ENCODE measurements at regions not wholly inside any gene's neighbourhood (a gene's known extent, or its start where the extent isn't known, plus 50 kb on each side); places are given as distances from the start of the nearest gene placed in this dataset.

GRCh38 chrX:25151749-25152148 lies 136.0 kb upstream of the ARX start:
- 83 to 94% methylated on average over 2 of the region's 2 CpGs for WGBS, 2 donors
- H3K27me3 ChIP-seq (ENCODE audit: control insufficient read depth in 1 of 2, insufficient read depth in 2 of 2, low read length in 1 of 2): no peaks in the 10 kb centered on the region
- H3K9me3 ChIP-seq (ENCODE audit: control insufficient read depth, low read length): no peaks in the 10 kb centered on the region
- H3K27ac ChIP-seq (ENCODE audit: low read depth in 1 of 2, low read length in 2 of 2): no peak overlapping the region
- DNase-seq (no peak), ATAC-seq (ENCODE audit: low FRiP score) (no peak)
- H3K36me3 ChIP-seq (ENCODE audit: control insufficient read depth in 1 of 2, insufficient read depth in 2 of 2, low read length in 1 of 2): no peaks in the 10 kb centered on the region
- intact Hi-C loops (cut with DNase I): loop anchor here in 1 of 2 donors (2.0 kb wide), 1 partner anchor 325 kb away; no protein-coding TSS in a partner anchor
- H3K4me3 ChIP-seq (ENCODE audit: low read length in 2 of 2): no peak overlapping the region
- no peaks in the 10 kb centered on the region for H3K4me1 ChIP-seq (ENCODE audit: control insufficient read depth in 1 of 2, insufficient read depth in 2 of 2, low read length in 2 of 2)

GRCh38 chrX:25144043-25144940 lies 128.5 kb upstream of the ARX start:
- Histone ChIP-seq H3K4me1 (ENCODE audit: control insufficient read depth in 1 of 2, insufficient read depth in 2 of 2, low read length in 2 of 2) (no peaks in the 10 kb centered on the region), H3K36me3 (ENCODE audit: control insufficient read depth in 1 of 2, insufficient read depth in 2 of 2, low read length in 1 of 2) (no peaks in the 10 kb centered on the region), H3K27me3 (ENCODE audit: control insufficient read depth in 1 of 2, insufficient read depth in 2 of 2, low read length in 1 of 2) (no peaks in the 10 kb centered on the region), H3K9me3 (ENCODE audit: control insufficient read depth, low read length) (no peaks in the 10 kb centered on the region), H3K4me3 (ENCODE audit: low read length in 2 of 2) (peak overlapping the region; percentile 4 to 11), H3K27ac (ENCODE audit: low read depth in 1 of 2, low read length in 2 of 2) (no peak overlapping the region)
- peak; percentile 73 to 80 for DNase-seq
- intact Hi-C loops (cut with DNase I): loop anchor here (5.0 to 10.0 kb wide), 3 partner anchors 307 to 769 kb away; no protein-coding TSS in a partner anchor
- ATAC-seq (ENCODE audit: low FRiP score): peak; percentile 63
- 6 to 18% methylated on average over 19 of the region's 19 CpGs for WGBS, 2 donors

- 64 to 75% methylated on average over 8 of the region's 8 CpGs for WGBS, 2 donors
- Histone ChIP-seq H3K27ac (ENCODE audit: low read depth in 1 of 2, low read length in 2 of 2) (no peak overlapping the region), H3K9me3 (ENCODE audit: control insufficient read depth, low read length) (no peaks in the 10 kb centered on the region), H3K4me1 (ENCODE audit: control insufficient read depth in 1 of 2, insufficient read depth in 2 of 2, low read length in 2 of 2) (no peaks in the 10 kb centered on the region), H3K4me3 (ENCODE audit: low read length in 2 of 2) (peak overlapping the region in 1 of 2 donors; percentile 4), H3K27me3 (ENCODE audit: control insufficient read depth in 1 of 2, insufficient read depth in 2 of 2, low read length in 1 of 2) (no peaks in the 10 kb centered on the region), H3K36me3 (ENCODE audit: control insufficient read depth in 1 of 2, insufficient read depth in 2 of 2, low read length in 1 of 2) (no peaks in the 10 kb centered on the region)
- DNase-seq (no peak), ATAC-seq (ENCODE audit: low FRiP score) (no peak)
- intact Hi-C loops (cut with DNase I): loop anchor here (5.0 to 10.0 kb wide), 3 partner anchors 306 to 769 kb away; no protein-coding TSS in a partner anchor
Measured at GRCh38 chrX:25143596-25143995, 127.8 kb upstream of the ARX start.

GRCh38 chrX:25141684-25142083 lies 125.9 kb upstream of the ARX start:
- DNase-seq: no peak
- Histone ChIP-seq H3K27ac (ENCODE audit: low read depth in 1 of 2, low read length in 2 of 2) (no peak overlapping the region), H3K4me3 (ENCODE audit: low read length in 2 of 2) (no peak overlapping the region), H3K36me3 (ENCODE audit: control insufficient read depth in 1 of 2, insufficient read depth in 2 of 2, low read length in 1 of 2) (no peaks in the 10 kb centered on the region), H3K9me3 (ENCODE audit: control insufficient read depth, low read length) (no peaks in the 10 kb centered on the region), H3K27me3 (ENCODE audit: control insufficient read depth in 1 of 2, insufficient read depth in 2 of 2, low read length in 1 of 2) (no peaks in the 10 kb centered on the region), H3K4me1 (ENCODE audit: control insufficient read depth in 1 of 2, insufficient read depth in 2 of 2, low read length in 2 of 2) (no peaks in the 10 kb centered on the region)
- intact Hi-C loops (cut with DNase I): loop anchor here (5.0 to 10.0 kb wide), 3 partner anchors 304 to 767 kb away; no protein-coding TSS in a partner anchor
- no peak for ATAC-seq (ENCODE audit: low FRiP score)
- WGBS, 2 donors: 56 to 74% methylated on average over 1 of the region's 1 CpG

GRCh38 chrX:25131055-25131454 lies 115.3 kb upstream of the ARX start:
- no peaks in the 10 kb centered on the region for H3K4me1 ChIP-seq (ENCODE audit: control insufficient read depth in 1 of 2, insufficient read depth in 2 of 2, low read length in 2 of 2)
- DNase-seq (no peak), ATAC-seq (ENCODE audit: low FRiP score) (no peak)
- no peak overlapping the region for H3K27ac ChIP-seq (ENCODE audit: low read depth in 1 of 2, low read length in 2 of 2)
- H3K4me3 ChIP-seq (ENCODE audit: low read length in 2 of 2): no peak overlapping the region
- H3K27me3 ChIP-seq (ENCODE audit: control insufficient read depth in 1 of 2, insufficient read depth in 2 of 2, low read length in 1 of 2): no peaks in the 10 kb centered on the region
- intact Hi-C loops (cut with DNase I): no loop called here
- H3K36me3 ChIP-seq (ENCODE audit: control insufficient read depth in 1 of 2, insufficient read depth in 2 of 2, low read length in 1 of 2): no peaks in the 10 kb centered on the region
- no peaks in the 10 kb centered on the region for H3K9me3 ChIP-seq (ENCODE audit: control insufficient read depth, low read length)

- Histone ChIP-seq H3K27ac (ENCODE audit: low read depth in 1 of 2, low read length in 2 of 2) (no peak overlapping the region), H3K36me3 (ENCODE audit: control insufficient read depth in 1 of 2, insufficient read depth in 2 of 2, low read length in 1 of 2) (no peaks in the 10 kb centered on the region), H3K9me3 (ENCODE audit: control insufficient read depth, low read length) (no peaks in the 10 kb centered on the region), H3K4me3 (ENCODE audit: low read length in 2 of 2) (no peak overlapping the region), H3K27me3 (ENCODE audit: control insufficient read depth in 1 of 2, insufficient read depth in 2 of 2, low read length in 1 of 2) (no peaks in the 10 kb centered on the region), H3K4me1 (ENCODE audit: control insufficient read depth in 1 of 2, insufficient read depth in 2 of 2, low read length in 2 of 2) (no peaks in the 10 kb centered on the region)
- ATAC-seq (ENCODE audit: low FRiP score) (no peak), DNase-seq (no peak)
- 70 to 73% methylated on average over 4 of the region's 4 CpGs for WGBS, 2 donors
- intact Hi-C loops (cut with DNase I): no loop called here
Measured at GRCh38 chrX:25130619-25131018, 114.9 kb upstream of the ARX start.

GRCh38 chrX:25125483-25125882 lies 109.7 kb upstream of the ARX start:
- Histone ChIP-seq H3K9me3 (ENCODE audit: control insufficient read depth, low read length) (peaks cover 2% of the 10 kb centered on the region), H3K4me1 (ENCODE audit: control insufficient read depth in 1 of 2, insufficient read depth in 2 of 2, low read length in 2 of 2) (no peaks in the 10 kb centered on the region), H3K27ac (ENCODE audit: low read depth in 1 of 2, low read length in 2 of 2) (no peak overlapping the region), H3K36me3 (ENCODE audit: control insufficient read depth in 1 of 2, insufficient read depth in 2 of 2, low read length in 1 of 2) (no peaks in the 10 kb centered on the region), H3K4me3 (ENCODE audit: low read length in 2 of 2) (no peak overlapping the region), H3K27me3 (ENCODE audit: control insufficient read depth in 1 of 2, insufficient read depth in 2 of 2, low read length in 1 of 2) (no peaks in the 10 kb centered on the region)
- ATAC-seq (ENCODE audit: low FRiP score): no peak
- DNase-seq: no peak
- intact Hi-C loops (cut with DNase I): no loop called here
- 65 to 69% methylated on average over 4 of the region's 4 CpGs for WGBS, 2 donors

- ATAC-seq (ENCODE audit: low FRiP score) (no peak), DNase-seq (no peak)
- H3K4me3 ChIP-seq (ENCODE audit: low read length in 2 of 2): no peak overlapping the region
- H3K4me1 ChIP-seq (ENCODE audit: control insufficient read depth in 1 of 2, insufficient read depth in 2 of 2, low read length in 2 of 2): no peaks in the 10 kb centered on the region
- intact Hi-C loops (cut with DNase I): no loop called here
- peaks cover 2% of the 10 kb centered on the region for H3K9me3 ChIP-seq (ENCODE audit: control insufficient read depth, low read length)
- no peaks in the 10 kb centered on the region for H3K36me3 ChIP-seq (ENCODE audit: control insufficient read depth in 1 of 2, insufficient read depth in 2 of 2, low read length in 1 of 2)
- no peak overlapping the region for H3K27ac ChIP-seq (ENCODE audit: low read depth in 1 of 2, low read length in 2 of 2)
- H3K27me3 ChIP-seq (ENCODE audit: control insufficient read depth in 1 of 2, insufficient read depth in 2 of 2, low read length in 1 of 2): no peaks in the 10 kb centered on the region
- 78 to 81% methylated on average over 2 of the region's 2 CpGs for WGBS, 2 donors
Measured at GRCh38 chrX:25124391-25124790, 108.6 kb upstream of the ARX start.

GRCh38 chrX:25112156-25112555 lies 96.4 kb upstream of the ARX start:
- Histone ChIP-seq H3K4me3 (ENCODE audit: low read length in 2 of 2) (no peak overlapping the region), H3K4me1 (ENCODE audit: control insufficient read depth in 1 of 2, insufficient read depth in 2 of 2, low read length in 2 of 2) (no peaks in the 10 kb centered on the region), H3K9me3 (ENCODE audit: control insufficient read depth, low read length) (no peaks in the 10 kb centered on the region), H3K36me3 (ENCODE audit: control insufficient read depth in 1 of 2, insufficient read depth in 2 of 2, low read length in 1 of 2) (no peaks in the 10 kb centered on the region), H3K27ac (ENCODE audit: low read depth in 1 of 2, low read length in 2 of 2) (no peak overlapping the region), H3K27me3 (ENCODE audit: control insufficient read depth in 1 of 2, insufficient read depth in 2 of 2, low read length in 1 of 2) (no peaks in the 10 kb centered on the region)
- ATAC-seq (ENCODE audit: low FRiP score): peak; percentile 29
- intact Hi-C loops (cut with DNase I): no loop called here
- no peak for DNase-seq
- WGBS, 2 donors: 70 to 97% methylated on average over 2 of the region's 2 CpGs
